H9 (cell line): ENCODE measurements at regions not wholly inside any gene's neighbourhood (a gene's known extent, or its start where the extent isn't known, plus 50 kb on each side); places are given as distances from the start of the nearest gene placed in this dataset.
A peak's percentile ranks its signal among the peaks of the same experiment; 100 is the strongest.

Experiments used
- DNase-seq: peaks from one replicate; pipeline ENCODE4 v3.0.0-alpha.2; 2017
- H2AFZ ChIP-seq: one replicate; pipeline ENCODE4 v1.6.1; 2013; ENCODE audit warnings: mild to moderate bottlenecking, low read length, control low read depth, moderate library complexity
- H2AK5ac ChIP-seq: 2 replicates; pipeline ENCODE4 v1.6.1; 2013; ENCODE audit warnings: low read length, control low read depth, mixed read lengths; ENCODE audit not compliant: insufficient read length
- H2BK120ac ChIP-seq: one replicate; pipeline ENCODE4 v1.6.1; 2013; ENCODE audit warnings: low read depth, mild to moderate bottlenecking, low read length, control low read depth, inconsistent platforms; ENCODE audit not compliant: poor library complexity, severe bottlenecking
- H2BK12ac ChIP-seq: 2 replicates; pipeline ENCODE4 v1.6.1; 2013; ENCODE audit warnings: low read length, control low read depth, mixed read lengths, low read depth; ENCODE audit not compliant: insufficient read length
- H2BK15ac ChIP-seq: 2 replicates; pipeline ENCODE4 v1.6.1; 2013; ENCODE audit warnings: low read depth, low read length, control low read depth
- H2BK20ac ChIP-seq: one replicate; pipeline ENCODE4 v1.6.1; 2013; ENCODE audit warnings: low read depth, mild to moderate bottlenecking, low read length, control low read depth, inconsistent platforms; ENCODE audit not compliant: poor library complexity, severe bottlenecking
- H2BK5ac ChIP-seq: 2 replicates; pipeline ENCODE4 v1.6.1; 2013; ENCODE audit warnings: low read length, control low read depth, mixed read lengths; ENCODE audit not compliant: insufficient read length
- H3K14ac ChIP-seq: 2 replicates; pipeline ENCODE4 v1.6.1; 2013; ENCODE audit warnings: low read length, control low read depth; ENCODE audit not compliant: insufficient read depth
- H3K18ac ChIP-seq: 2 replicates; pipeline ENCODE4 v1.6.1; 2013; ENCODE audit warnings: low read depth, mild to moderate bottlenecking, mixed read lengths, low read length, control low read depth; ENCODE audit not compliant: insufficient read length
- H3K23ac ChIP-seq: 2 replicates; pipeline ENCODE4 v1.6.1; 2013; ENCODE audit warnings: low read length, control low read depth, mixed read lengths, low read depth; ENCODE audit not compliant: insufficient read length
- H3K23me2 ChIP-seq: 2 replicates; pipeline ENCODE4 v1.6.1; 2013; ENCODE audit warnings: low read depth, mild to moderate bottlenecking, mixed read lengths, low read length, control low read depth; ENCODE audit not compliant: insufficient read length, poor library complexity, severe bottlenecking
- H3K27ac ChIP-seq: 2 replicates; pipeline ENCODE4 v1.5.1; 2013; ENCODE audit warnings: low read length, control low read depth, mixed read lengths, low read depth; ENCODE audit not compliant: insufficient read length
- H3K27me3 ChIP-seq: 2 replicates; pipeline ENCODE4 v1.6.1; 2013; ENCODE audit warnings: low read length, control low read depth, inconsistent platforms; ENCODE audit not compliant: insufficient read depth
- H3K4ac ChIP-seq: 2 replicates; pipeline ENCODE4 v1.6.1; 2013; ENCODE audit warnings: low read depth, mild to moderate bottlenecking, control low read depth, inconsistent platforms, low read length, moderate library complexity
- H3K4me1 ChIP-seq: 2 replicates; pipeline ENCODE4 v1.6.1; 2013; ENCODE audit warnings: low read length, control low read depth, inconsistent platforms; ENCODE audit not compliant: insufficient read depth
- H3K4me2 ChIP-seq: 2 replicates; pipeline ENCODE4 v1.6.1; 2013; ENCODE audit warnings: low read length, control low read depth, mixed read lengths; ENCODE audit not compliant: insufficient read length, insufficient read depth
- H3K56ac ChIP-seq: 2 replicates; pipeline ENCODE4 v1.6.1; 2013; ENCODE audit warnings: low read depth, mild to moderate bottlenecking, mixed read lengths, low read length, control low read depth; ENCODE audit not compliant: insufficient read length
- H3K79me1 ChIP-seq: 2 replicates; pipeline ENCODE4 v1.6.1; 2013; ENCODE audit warnings: low read depth, mild to moderate bottlenecking, moderate library complexity, low read length, control low read depth, inconsistent platforms; ENCODE audit not compliant: insufficient read depth, poor library complexity, severe bottlenecking
- H3K79me2 ChIP-seq: 2 replicates; pipeline ENCODE4 v1.6.1; 2013; ENCODE audit warnings: low read length, control low read depth, inconsistent platforms; ENCODE audit not compliant: insufficient read depth
- H3K9ac ChIP-seq: 2 replicates; pipeline ENCODE4 v1.6.1; 2013; ENCODE audit warnings: low read length, control low read depth, mixed read lengths; ENCODE audit not compliant: insufficient read length; ENCODE audit errors: extremely low read depth
- H3K9me3 ChIP-seq: one replicate; pipeline ENCODE4 v1.6.1; 2013; ENCODE audit warnings: low read depth, low read length, inconsistent platforms; ENCODE audit not compliant: control insufficient read depth
- H3T11ph ChIP-seq: one replicate; pipeline ENCODE4 v1.6.1; 2013; ENCODE audit warnings: mild to moderate bottlenecking, low read length, control low read depth, inconsistent platforms
- H4K20me1 ChIP-seq: one replicate; pipeline ENCODE4 v1.6.1; 2013; ENCODE audit not compliant: control insufficient read depth, insufficient read length, insufficient read depth
- H4K5ac ChIP-seq: 2 replicates; pipeline ENCODE4 v1.6.1; 2013; ENCODE audit warnings: low read depth, mild to moderate bottlenecking, mixed read lengths, low read length, control low read depth; ENCODE audit not compliant: insufficient read length
- H4K8ac ChIP-seq: replicated peaks from 2 replicates; pipeline ENCODE4 v1.6.1; 2013; ENCODE audit warnings: low read length, control low read depth, mixed read lengths, low read depth; ENCODE audit not compliant: insufficient read length
- H4K91ac ChIP-seq: 2 replicates; pipeline ENCODE4 v1.6.1; 2013; ENCODE audit warnings: low read depth, mild to moderate bottlenecking, moderate library complexity, mixed read lengths, low read length, control low read depth; ENCODE audit not compliant: insufficient read length
- H3K27ac Mint-ChIP-seq, 3 experiments: 2 replicates in 2 of 3; 3 replicates in 1 of 3; pipeline ENCODE4 v1.8.0; 2020 to 2021; ENCODE audit warnings: mixed read lengths in 3 of 3, mild to moderate bottlenecking in 1 of 3, moderate library complexity in 1 of 3
- H3K27me3 Mint-ChIP-seq: 2 replicates; pipeline ENCODE4 v1.8.0; 2021; ENCODE audit warnings: low read depth, mild to moderate bottlenecking, moderate library complexity, mixed read lengths
- H3K36me3 Mint-ChIP-seq, 3 experiments: 2 replicates in 2 of 3; 3 replicates in 1 of 3; pipeline ENCODE4 v1.8.0; 2020 to 2021; ENCODE audit warnings: low read depth in 3 of 3, mixed read lengths in 3 of 3; ENCODE audit not compliant: insufficient read depth in 1 of 3
- H3K4me1 Mint-ChIP-seq, 2 experiments: 2 replicates each; pipeline ENCODE4 v1.8.0; 2020; ENCODE audit warnings: mixed read lengths in 2 of 2
- H3K4me3 Mint-ChIP-seq, 2 experiments: 2 replicates in 1 of 2; 3 replicates in 1 of 2; pipeline ENCODE4 v1.8.0; 2020 to 2021; ENCODE audit warnings: mild to moderate bottlenecking in 2 of 2, mixed read lengths in 2 of 2, moderate library complexity in 1 of 2
- H3K9me3 Mint-ChIP-seq, 2 experiments: 2 replicates in 1 of 2; 3 replicates in 1 of 2; pipeline ENCODE4 v1.8.0; 2020; ENCODE audit warnings: mild to moderate bottlenecking in 2 of 2, mixed read lengths in 2 of 2, moderate library complexity in 1 of 2
- WGBS: extraction: QIAGEN DNeasy Blood & Tissue Kit; methylation state at CpG from one replicate; pipeline ENCODE4 v1.1.7; 2013; ENCODE audit warnings: missing lambda C conversion rate, low lambda C conversion rate, mixed read lengths; ENCODE audit not compliant: insufficient read length; ENCODE audit errors: extremely low coverage; 5-methylcytosine and 5-hydroxymethylcytosine counted together
- TF ChIP-seq, protein P1 (sequence below): fragments of 200-600 bp; sonication (generic); conservative IDR thresholded peaks from 3 replicates; pipeline ENCODE4 v1.8.0; 2021; ENCODE audit warnings: antibody characterized with exemption, mild to moderate bottlenecking

DNA sequence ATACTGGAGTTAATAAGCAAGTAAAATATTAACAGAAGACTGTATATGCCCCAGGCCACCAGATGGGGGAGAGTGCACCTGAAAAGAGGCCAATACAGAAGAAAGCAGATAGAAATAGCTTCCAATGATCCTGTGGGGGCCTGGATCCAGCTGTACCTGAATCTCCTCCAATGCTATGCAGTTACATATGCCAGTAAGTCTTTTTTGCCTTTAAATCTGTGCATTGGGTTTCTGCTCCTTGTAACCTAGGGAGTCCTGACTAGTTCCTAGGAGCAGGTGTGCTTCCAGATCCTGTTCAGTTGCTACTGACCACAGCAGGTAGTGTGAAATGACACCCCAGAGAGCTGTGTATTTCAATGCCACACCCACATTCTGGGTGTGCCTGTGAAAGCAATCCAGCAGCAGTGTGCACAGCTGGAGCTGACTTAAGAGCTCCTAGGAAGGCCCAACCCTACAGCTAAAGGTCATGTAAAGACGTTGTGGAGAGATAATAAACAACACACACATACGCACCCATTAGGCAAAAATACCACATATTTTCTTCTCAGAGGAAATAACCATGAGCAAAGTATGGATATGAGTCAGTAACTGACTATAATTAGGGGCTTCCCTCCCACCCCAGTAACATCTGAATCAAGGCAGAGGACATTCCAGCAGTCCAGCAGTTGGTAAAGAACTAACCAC lies 62.2 kb upstream of the AKAP13 start:
- no CpG with 5 or more reads among the region's 2 CpGs for WGBS
- DNase-seq = no peak

More for the DNA sequence above, 62.2 kb upstream of the AKAP13 start:
- Histone ChIP-seq H4K5ac (no peak overlapping the region), H3K4me1 (peaks cover under 1% of the 10 kb centered on the region; the same call in 1 of the 2 replicates), H2BK20ac (no peak overlapping the region), H3K27ac (no peak overlapping the region), H3K9ac (no peak overlapping the region), H3K4ac (no peak overlapping the region), H3K14ac (no peak overlapping the region), H3K9me3 (no peaks in the 10 kb centered on the region), H2BK12ac (no peak overlapping the region), H3T11ph (no peak overlapping the region), H3K18ac (no peak overlapping the region), H4K91ac (no peak overlapping the region), H4K20me1 (no peaks in the 10 kb centered on the region), H3K23ac (no peak overlapping the region), H3K23me2 (no peaks in the 10 kb centered on the region), H2BK5ac (no peak overlapping the region), H4K8ac (no peak overlapping the region), H2AK5ac (no peak overlapping the region), H2AFZ (no peak overlapping the region), H3K27me3 (no peaks in the 10 kb centered on the region), H3K79me1 (no peaks in the 10 kb centered on the region), H2BK15ac (no peak overlapping the region), H3K79me2 (no peaks in the 10 kb centered on the region), H2BK120ac (no peak overlapping the region), H3K4me2 (no peak overlapping the region), H3K56ac (no peak overlapping the region)
- TF ChIP-seq, protein P1, sequence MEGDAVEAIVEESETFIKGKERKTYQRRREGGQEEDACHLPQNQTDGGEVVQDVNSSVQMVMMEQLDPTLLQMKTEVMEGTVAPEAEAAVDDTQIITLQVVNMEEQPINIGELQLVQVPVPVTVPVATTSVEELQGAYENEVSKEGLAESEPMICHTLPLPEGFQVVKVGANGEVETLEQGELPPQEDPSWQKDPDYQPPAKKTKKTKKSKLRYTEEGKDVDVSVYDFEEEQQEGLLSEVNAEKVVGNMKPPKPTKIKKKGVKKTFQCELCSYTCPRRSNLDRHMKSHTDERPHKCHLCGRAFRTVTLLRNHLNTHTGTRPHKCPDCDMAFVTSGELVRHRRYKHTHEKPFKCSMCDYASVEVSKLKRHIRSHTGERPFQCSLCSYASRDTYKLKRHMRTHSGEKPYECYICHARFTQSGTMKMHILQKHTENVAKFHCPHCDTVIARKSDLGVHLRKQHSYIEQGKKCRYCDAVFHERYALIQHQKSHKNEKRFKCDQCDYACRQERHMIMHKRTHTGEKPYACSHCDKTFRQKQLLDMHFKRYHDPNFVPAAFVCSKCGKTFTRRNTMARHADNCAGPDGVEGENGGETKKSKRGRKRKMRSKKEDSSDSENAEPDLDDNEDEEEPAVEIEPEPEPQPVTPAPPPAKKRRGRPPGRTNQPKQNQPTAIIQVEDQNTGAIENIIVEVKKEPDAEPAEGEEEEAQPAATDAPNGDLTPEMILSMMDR = 0 out of 3 replicates have a peak, but pooled peaks have one; percentile 19
- Mint-ChIP-seq H3K27me3 (no peaks in the 10 kb centered on the region), H3K9me3 (peaks cover 7% of the 10 kb centered on the region in 2 experiments; a peak in 4 of 5 replicates), H3K4me3 (no peak overlapping the region), H3K4me1 (peaks cover 2 to 5% of the 10 kb centered on the region in 2 experiments; a peak in 3 of 4 replicates), H3K36me3 (no peaks in the 10 kb centered on the region; a peak in 1 of 7 replicates), H3K27ac (no peak overlapping the region)
